HG03103 (cell line): ENCODE measurements at regions not wholly inside any gene's neighbourhood (a gene's known extent, or its start where the extent isn't known, plus 50 kb on each side); places are given as distances from the start of the nearest gene placed in this dataset.

ENCODE experiments used
- ATAC-seq: cut with Tn5 transposase; IDR thresholded peaks from one replicate; pipeline ENCODE4 v1.9.1; 2021; ENCODE audit warnings: low read depth; ENCODE audit not compliant: unreplicated experiment

GRCh38 chr7:16975712-16976111 is 93.9 kb upstream of the AGR3 start:
- ATAC-seq = no peak

- no peak for ATAC-seq
These were observed 96.8 kb upstream of the AGR3 start for GRCh38 chr7:16978358-16979244.

GRCh38 chr7:16980539-16980938 is 98.8 kb upstream of the AGR3 start:
- no peak for ATAC-seq

GRCh38 chr7:16982640-16983350 is 101.0 kb upstream of the AGR3 start:
- ATAC-seq = no peak

GRCh38 chr7:16984375-16984774 is 102.6 kb upstream of the AGR3 start:
- no peak for ATAC-seq

- ATAC-seq = no peak
These were observed 103.8 kb upstream of the AGR3 start for GRCh38 chr7:16985621-16986020.

- no peak for ATAC-seq
These were observed 105.0 kb upstream of the AGR3 start for GRCh38 chr7:16986755-16987154.

- no peak for ATAC-seq
These were observed 108.1 kb upstream of the AGR3 start for GRCh38 chr7:16989811-16990413.

- ATAC-seq = no peak
These were observed 109.8 kb upstream of the AGR3 start for GRCh38 chr7:16991551-16991950.

- no peak for ATAC-seq
These were observed 111.8 kb upstream of the AGR3 start for GRCh38 chr7:16993543-16993942.

- ATAC-seq = no peak
These were observed 116.8 kb upstream of the AGR3 start for GRCh38 chr7:16998481-16999051.

- ATAC-seq = no peak
These were observed 117.9 kb upstream of the AGR3 start for GRCh38 chr7:16999541-17000267.

GRCh38 chr7:17005271-17005670 is 123.5 kb upstream of the AGR3 start:
- no peak for ATAC-seq

- no peak for ATAC-seq
These were observed 126.1 kb upstream of the AGR3 start for GRCh38 chr7:17007841-17008240.

- ATAC-seq = no peak
These were observed 127.4 kb upstream of the AGR3 start for GRCh38 chr7:17009007-17009719.

GRCh38 chr7:17009933-17010332 is 128.2 kb upstream of the AGR3 start:
- no peak for ATAC-seq

- no peak for ATAC-seq
These were observed 129.0 kb upstream of the AGR3 start for GRCh38 chr7:17010637-17011300.

- ATAC-seq = no peak
These were observed 131.4 kb upstream of the AGR3 start for GRCh38 chr7:17013204-17013603.

- ATAC-seq = no peak
These were observed 132.9 kb upstream of the AGR3 start for GRCh38 chr7:17014686-17015085.
